GM12892 (cell line): ENCODE measurements at regions not wholly inside any gene's neighbourhood (a gene's known extent, or its start where the extent isn't known, plus 50 kb on each side); places are given as distances from the start of the nearest gene placed in this dataset.

ENCODE experiments used
- POLR2A ChIP-seq: IDR thresholded peaks from 2 replicates; pipeline ENCODE4 v1.6.1; 2011; ENCODE audit warnings: low read depth, low read length, control low read depth
- POLR2AphosphoS5 ChIP-seq: IDR thresholded peaks from 2 replicates; pipeline ENCODE4 v1.6.1; 2011; ENCODE audit warnings: low read depth, low read length, control low read depth

- TF ChIP-seq POLR2A (no peak), POLR2AphosphoS5 (no peak)
Observed at GRCh38 chr20:20895537-20895936, 183.1 kb upstream of the RALGAPA2 start.
